ENCODE measurements at regions not wholly inside any gene's neighbourhood (a gene's known extent, or its start where the extent isn't known, plus 50 kb on each side); places are given as distances from the start of the nearest gene placed in this dataset.

- no peak overlapping the region for H4K8ac ChIP-seq (ENCODE audit: extremely low read depth, insufficient read depth, low read length)
- H2BK12ac ChIP-seq (ENCODE audit: low read depth, low read length) = no peak overlapping the region
- no peak overlapping the region for H3K4me2 ChIP-seq (ENCODE audit: insufficient read depth in 1 of 2, low read depth in 2 of 2, low read length in 2 of 2)
- no peak for FAIRE-seq
- no peak overlapping the region for H2BK15ac ChIP-seq (ENCODE audit: low read length)
- no peak overlapping the region for H2BK20ac ChIP-seq (ENCODE audit: low read length)
- H3K79me2 ChIP-seq (ENCODE audit: control insufficient read depth in 1 of 2, insufficient read depth in 2 of 2, low read length in 2 of 2) = no peaks in the 10 kb centered on the region
- no peak overlapping the region for H3K27ac ChIP-seq (ENCODE audit: low read depth, low read length)
- H2BK120ac ChIP-seq (replicated peaks; ENCODE audit: low read depth, low read length) = no peak overlapping the region
- no peak overlapping the region for H3K9ac ChIP-seq (replicated peaks in 1 of 4; ENCODE audit: extremely low read depth in 1 of 4, low read depth in 3 of 4, low read length in 3 of 4)
- H3K56ac ChIP-seq (replicated peaks; ENCODE audit: insufficient read length, low read depth, low read length) = no peak overlapping the region
- 82% methylated on average over 5 of the region's 5 CpGs; no CpG with 5 or more reads in 1 of the 2 experiments for WGBS, 2 experiments (ENCODE audit: extremely low coverage in 1 of 2, insufficient coverage in 1 of 2, insufficient read length in 1 of 2, insufficient replicate concordance in 2 of 2, low coverage in 1 of 2, low lambda C conversion rate in 2 of 2, missing lambda C conversion rate in 1 of 2)
- H3K18ac ChIP-seq (ENCODE audit: extremely low read depth, low read length) = no peak overlapping the region
- no peak overlapping the region for H3K4me3 ChIP-seq (ENCODE audit: extremely low read depth in 1 of 4, insufficient read depth in 2 of 4, low read depth in 3 of 4, low read length in 4 of 4)
- no peaks in the 10 kb centered on the region; a peak in 1 of 4 replicates for H3K9me3 ChIP-seq (ENCODE audit: insufficient read depth in 2 of 2, low read depth in 1 of 2, low read length in 1 of 2)
- H3K4me1 ChIP-seq (replicated peaks in 1 of 4; ENCODE audit: control insufficient read depth in 3 of 4, insufficient read depth in 4 of 4, low read length in 3 of 4) = no peaks in the 10 kb centered on the region
- no peak overlapping the region for H4K5ac ChIP-seq (ENCODE audit: insufficient read length, low read depth, low read length)
- H2AFZ ChIP-seq (ENCODE audit: low read length) = no peak overlapping the region
- no peak overlapping the region for H3K23ac ChIP-seq (ENCODE audit: insufficient read length)
- H4K20me1 ChIP-seq (replicated peaks in 1 of 2; ENCODE audit: control insufficient read depth in 1 of 2, insufficient read depth in 2 of 2, low read length in 2 of 2) = no peaks in the 10 kb centered on the region
- H4K91ac ChIP-seq (replicated peaks; ENCODE audit: insufficient read length, low read length) = no peak overlapping the region
- H2AK5ac ChIP-seq (ENCODE audit: low read depth, low read length) = no peak overlapping the region
- H3K23me2 ChIP-seq (ENCODE audit: low read depth, low read length) = no peaks in the 10 kb centered on the region
- no peaks in the 10 kb centered on the region for H3K36me3 ChIP-seq (ENCODE audit: control insufficient read depth in 2 of 4, insufficient read depth in 4 of 4, low read length in 3 of 4)
- no peak for DNase-seq (ENCODE audit: low read depth in 1 of 2, low spot score in 2 of 2)
- ChIA-PET CTCF (ENCODE audit: partially characterized antibody) (interaction anchor here (1.0 kb wide), 2 partner anchors 31 to 801 kb away, joined by 3 read pairs; no protein-coding TSS in a partner anchor), POLR2A (ENCODE audit: partially characterized antibody) (no interaction called here)
- no peaks in the 10 kb centered on the region for H3K79me1 ChIP-seq (ENCODE audit: low read depth, low read length)
- no peak for TF ChIP-seq MAFK (IDR thresholded peaks at IDR 0.05; ENCODE audit: low read depth, low read length)
- no peak for TF ChIP-seq YY1 (IDR thresholded peaks at IDR 0.05; ENCODE audit: low read depth, low read length)
- no peak for TF ChIP-seq CTBP2 (IDR thresholded peaks at IDR 0.05; ENCODE audit: borderline replicate concordance, insufficient read depth, insufficient read length, low read length)
- no peak for TF ChIP-seq POU5F1 (IDR thresholded peaks at IDR 0.05; ENCODE audit: low read depth, low read length)
- TF ChIP-seq EGR1 (IDR thresholded peaks at IDR 0.05; ENCODE audit: borderline replicate concordance, low read depth, low read length) = no peak
- no peak for TF ChIP-seq TCF12 (IDR thresholded peaks at IDR 0.05; ENCODE audit: low read depth, low read length)
- no peak for TF ChIP-seq TAF7 (optimal IDR thresholded peaks at IDR 0.05; ENCODE audit: borderline replicate concordance, low read depth, low read length)
- no peak for TF ChIP-seq POLR2A (IDR thresholded peaks at IDR 0.05; ENCODE audit: control extremely low read depth in 1 of 2, low read depth in 2 of 2, low read length in 2 of 2)
- no peak for TF ChIP-seq HDAC6 (IDR thresholded peaks at IDR 0.05; ENCODE audit: low read depth, low read length)
- TF ChIP-seq FOSL1 (IDR thresholded peaks at IDR 0.05; ENCODE audit: insufficient read depth, low read depth, low read length) = no peak
- no peak for TF ChIP-seq BCL11A (IDR thresholded peaks at IDR 0.05; ENCODE audit: low read depth in 2 of 2, low read length in 2 of 2)
- TF ChIP-seq KDM5A (IDR thresholded peaks at IDR 0.05; ENCODE audit: low read length) = no peak
- no peak for TF ChIP-seq GTF2F1 (IDR thresholded peaks at IDR 0.05; ENCODE audit: borderline replicate concordance, low read depth, low read length)
- no peak for TF ChIP-seq SP4 (IDR thresholded peaks at IDR 0.05; ENCODE audit: low read length)
- H2BK5ac ChIP-seq (ENCODE audit: low read depth, low read length) = no peak overlapping the region
- no peak overlapping the region for H3K4ac ChIP-seq (replicated peaks; ENCODE audit: insufficient read length, low read depth, low read length)
- H3K14ac ChIP-seq (ENCODE audit: insufficient read length) = no peak overlapping the region
- no peaks in the 10 kb centered on the region for H3K27me3 ChIP-seq (replicated peaks in 1 of 4; ENCODE audit: control insufficient read depth in 3 of 4, extremely low read depth in 1 of 4, insufficient read depth in 3 of 4, low read length in 3 of 4)
Measured at GRCh38 chr4:11831739-11832138, 403.0 kb upstream of the HS3ST1 start.
